Osteoblast (primary cell): ENCODE measurements at regions not wholly inside any gene's neighbourhood (a gene's known extent, or its start where the extent isn't known, plus 50 kb on each side); places are given as distances from the start of the nearest gene placed in this dataset.

Experiments
- DNase-seq: peaks from one replicate; pipeline ENCODE4 v3.0.0; 2011; ENCODE audit warnings: low spot score, mixed read lengths; ENCODE audit not compliant: insufficient read length; ENCODE audit errors: missing footprints
- H2AFZ ChIP-seq: 2 replicates; pipeline ENCODE4 v1.6.0; 2011; ENCODE audit warnings: mild to moderate bottlenecking, low read length
- H3K27ac ChIP-seq: 2 replicates; pipeline ENCODE4 v1.5.1; 2011; ENCODE audit warnings: mild to moderate bottlenecking, low read depth, low read length, moderate library complexity
- H3K27me3 ChIP-seq: 2 replicates; pipeline ENCODE4 v1.6.0; 2012; ENCODE audit warnings: mild to moderate bottlenecking, control low read depth, inconsistent platforms, low read length, moderate library complexity; ENCODE audit not compliant: insufficient read depth
- H3K36me3 ChIP-seq: 2 replicates; pipeline ENCODE4 v1.5.1; 2011; ENCODE audit warnings: mild to moderate bottlenecking, low read length, control low read depth, moderate library complexity; ENCODE audit not compliant: insufficient read depth
- H3K4me1 ChIP-seq: 2 replicates; pipeline ENCODE4 v1.5.1; 2011; ENCODE audit warnings: mild to moderate bottlenecking, low read length, control low read depth, moderate library complexity; ENCODE audit not compliant: insufficient read depth
- H3K4me2 ChIP-seq: 2 replicates; pipeline ENCODE4 v1.6.0; 2011; ENCODE audit warnings: mild to moderate bottlenecking, low read length; ENCODE audit not compliant: insufficient read depth
- H3K4me3 ChIP-seq: fragments of 200-600 bp; sonication (generic); 3 replicates; pipeline ENCODE4 v1.5.1; 2012; ENCODE audit warnings: mild to moderate bottlenecking, low read length, inconsistent platforms; ENCODE audit not compliant: insufficient read depth
- H3K79me2 ChIP-seq: 2 replicates; pipeline ENCODE4 v1.6.0; 2012; ENCODE audit warnings: mild to moderate bottlenecking, low read length, control low read depth, inconsistent platforms; ENCODE audit not compliant: insufficient read depth
- H3K9me3 ChIP-seq: 2 replicates; pipeline ENCODE4 v1.5.1; 2011; ENCODE audit warnings: low read depth, low read length, control low read depth
- H4K20me1 ChIP-seq: 2 replicates; pipeline ENCODE4 v1.6.0; 2012; ENCODE audit warnings: mild to moderate bottlenecking, low read length, control low read depth; ENCODE audit not compliant: insufficient read depth
- TF ChIP-seq, protein P1 (sequence below): IDR thresholded peaks from 2 replicates; pipeline ENCODE4 v1.5.1; 2011; ENCODE audit warnings: mild to moderate bottlenecking, low read depth, low read length, moderate library complexity; ENCODE audit errors: extremely low read depth

DNA sequence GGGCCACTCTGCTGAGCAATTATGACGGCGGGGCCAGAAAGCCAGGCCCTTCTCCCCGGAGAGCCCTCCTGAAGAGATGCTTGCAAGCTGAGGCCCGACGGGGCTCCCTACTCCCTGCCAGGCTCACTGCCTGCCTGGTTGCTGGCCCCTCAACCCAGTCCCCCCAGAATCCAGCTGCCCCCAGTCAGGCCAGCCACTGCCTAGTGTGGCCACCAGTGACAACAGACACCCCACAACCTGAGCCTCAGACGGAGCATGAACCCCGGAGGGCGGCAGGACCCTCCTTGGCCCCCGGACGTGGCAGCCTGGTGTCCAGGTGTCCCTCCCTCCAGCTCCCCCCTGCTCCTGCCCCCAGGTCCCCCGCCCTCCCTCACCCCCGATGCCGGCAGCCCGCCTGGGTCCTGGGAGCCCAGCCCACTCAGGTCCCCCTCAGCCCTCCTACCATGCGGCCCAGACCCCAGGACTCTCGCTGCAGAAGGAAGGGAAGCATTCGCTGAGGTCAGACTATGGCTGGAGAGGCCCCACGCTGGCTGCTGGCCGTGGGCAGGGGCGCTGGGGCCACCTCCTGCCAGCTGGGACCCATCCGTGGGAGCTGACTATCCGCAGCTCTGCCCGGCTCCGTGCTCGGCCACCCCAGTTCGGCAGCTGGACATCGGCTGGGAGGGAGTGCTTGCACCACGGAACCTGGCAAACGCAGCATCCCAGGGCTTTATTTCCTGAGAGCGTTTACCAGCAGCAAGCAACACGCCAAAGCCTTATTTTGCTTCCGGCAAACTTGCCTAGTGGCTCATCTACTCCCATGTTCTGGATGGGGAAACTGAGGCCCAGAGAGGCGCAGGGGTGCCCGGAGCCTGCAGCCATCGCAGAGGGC is 89.8 kb downstream of the UNCX start:
- Histone ChIP-seq H3K79me2 (no peaks in the 10 kb centered on the region), H2AFZ (no peak overlapping the region), H4K20me1 (no peaks in the 10 kb centered on the region), H3K4me1 (no peaks in the 10 kb centered on the region), H3K9me3 (no peaks in the 10 kb centered on the region), H3K4me2 (no peak overlapping the region), H3K27me3 (peaks cover 30% of the 10 kb centered on the region), H3K4me3 (no peak overlapping the region), H3K27ac (no peak overlapping the region), H3K36me3 (no peaks in the 10 kb centered on the region)
- DNase-seq, result peak; percentile 82
- TF ChIP-seq, protein P1, sequence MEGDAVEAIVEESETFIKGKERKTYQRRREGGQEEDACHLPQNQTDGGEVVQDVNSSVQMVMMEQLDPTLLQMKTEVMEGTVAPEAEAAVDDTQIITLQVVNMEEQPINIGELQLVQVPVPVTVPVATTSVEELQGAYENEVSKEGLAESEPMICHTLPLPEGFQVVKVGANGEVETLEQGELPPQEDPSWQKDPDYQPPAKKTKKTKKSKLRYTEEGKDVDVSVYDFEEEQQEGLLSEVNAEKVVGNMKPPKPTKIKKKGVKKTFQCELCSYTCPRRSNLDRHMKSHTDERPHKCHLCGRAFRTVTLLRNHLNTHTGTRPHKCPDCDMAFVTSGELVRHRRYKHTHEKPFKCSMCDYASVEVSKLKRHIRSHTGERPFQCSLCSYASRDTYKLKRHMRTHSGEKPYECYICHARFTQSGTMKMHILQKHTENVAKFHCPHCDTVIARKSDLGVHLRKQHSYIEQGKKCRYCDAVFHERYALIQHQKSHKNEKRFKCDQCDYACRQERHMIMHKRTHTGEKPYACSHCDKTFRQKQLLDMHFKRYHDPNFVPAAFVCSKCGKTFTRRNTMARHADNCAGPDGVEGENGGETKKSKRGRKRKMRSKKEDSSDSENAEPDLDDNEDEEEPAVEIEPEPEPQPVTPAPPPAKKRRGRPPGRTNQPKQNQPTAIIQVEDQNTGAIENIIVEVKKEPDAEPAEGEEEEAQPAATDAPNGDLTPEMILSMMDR, result no peak

DNA sequence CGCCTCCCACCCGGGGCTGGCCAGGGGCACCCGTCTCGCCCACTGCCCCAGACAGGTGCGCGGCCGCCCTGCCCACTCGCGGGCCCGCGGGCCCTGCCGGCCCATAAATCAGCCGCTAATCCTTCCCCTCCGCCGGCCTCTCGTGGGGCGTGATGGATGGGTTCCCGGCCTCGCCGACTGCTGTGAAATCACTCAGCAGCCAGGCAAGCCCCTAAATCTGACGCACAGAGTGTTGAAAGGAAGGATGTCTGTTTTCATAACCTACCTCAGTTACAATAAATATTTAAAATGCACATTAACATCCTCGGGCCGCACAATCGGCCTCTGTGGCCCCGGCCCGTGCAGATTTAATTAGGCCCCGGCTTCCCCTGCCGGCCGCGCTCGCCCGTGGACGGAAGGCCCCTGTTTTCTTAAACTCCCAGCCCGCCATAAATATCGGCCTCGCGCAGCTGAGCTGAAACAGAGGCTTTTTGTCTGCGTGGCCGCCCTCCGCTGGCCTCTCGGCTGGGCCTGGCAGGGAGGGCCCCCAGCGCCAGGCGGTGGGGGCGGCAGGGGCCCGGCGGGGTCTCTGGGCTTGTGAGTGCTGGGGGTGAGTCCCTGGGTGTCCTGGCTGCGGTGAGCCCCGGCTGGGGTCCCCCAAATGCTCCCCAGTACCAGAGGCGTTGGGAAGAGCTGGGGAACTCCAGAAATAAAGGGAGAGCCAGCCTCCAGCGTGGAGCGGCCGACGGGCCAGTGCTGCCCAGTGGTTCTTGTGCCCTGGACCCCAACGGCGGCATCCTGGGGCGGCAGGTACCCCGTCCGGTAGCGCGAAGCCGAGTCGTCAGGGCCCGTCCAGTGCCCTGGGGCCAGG is 90.7 kb downstream of the UNCX start:
- Histone ChIP-seq H3K27ac (no peak overlapping the region), H3K79me2 (no peaks in the 10 kb centered on the region), H2AFZ (no peak overlapping the region), H3K9me3 (no peaks in the 10 kb centered on the region), H4K20me1 (no peaks in the 10 kb centered on the region), H3K4me1 (no peaks in the 10 kb centered on the region), H3K36me3 (no peaks in the 10 kb centered on the region), H3K4me3 (no peak overlapping the region), H3K27me3 (peaks cover 30% of the 10 kb centered on the region), H3K4me2 (no peak overlapping the region)
- TF ChIP-seq, protein P1, result no peak
- peak; percentile 85 for DNase-seq

DNA sequence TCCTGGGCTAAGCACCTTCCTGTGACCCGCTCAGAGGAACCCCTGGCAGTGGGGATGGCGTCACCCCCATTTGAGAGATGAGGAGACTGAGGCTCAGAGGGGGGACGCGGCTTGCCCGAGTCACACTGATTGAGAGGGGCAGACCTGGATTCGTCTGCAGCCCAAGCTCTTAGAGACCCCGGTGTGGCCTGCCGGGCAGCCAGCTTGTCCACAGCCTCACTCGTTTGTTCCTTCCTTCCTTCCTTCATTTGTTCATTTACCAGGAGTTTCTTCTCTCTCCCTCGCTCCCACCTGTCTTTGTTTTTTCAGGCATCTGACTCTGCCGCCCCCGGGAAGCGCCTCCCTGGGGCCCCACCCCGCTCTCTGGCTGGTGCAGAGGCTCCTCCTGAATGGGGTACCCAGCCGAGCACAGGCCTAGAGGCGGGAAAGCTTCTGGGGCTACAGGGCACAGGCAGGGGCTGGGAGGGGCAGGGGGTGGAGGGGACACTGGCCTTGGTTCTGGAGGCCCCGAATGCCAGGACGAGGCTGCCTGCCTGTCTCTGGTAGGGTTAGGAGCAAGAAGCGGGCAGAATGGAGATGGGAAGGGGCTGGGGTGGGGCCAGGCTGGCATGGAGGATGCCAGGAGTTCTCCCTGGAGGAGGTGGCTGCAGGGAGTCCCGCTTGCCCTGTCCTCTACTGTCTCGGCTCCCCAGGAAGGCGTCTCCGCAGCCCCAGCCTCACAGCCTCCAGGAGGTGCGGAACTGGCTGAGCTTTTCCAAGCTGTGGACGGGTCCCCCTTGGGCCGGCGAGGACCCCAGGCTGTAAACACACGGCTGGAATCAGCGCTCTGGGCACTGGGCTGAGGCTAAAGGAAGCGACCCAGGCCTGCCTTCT is 91.6 kb downstream of the UNCX start:
- TF ChIP-seq, protein P1, result no peak
- no peak overlapping the region for H3K27ac ChIP-seq
- H2AFZ ChIP-seq, result no peak overlapping the region
- DNase-seq, result peak; percentile 31
- H3K4me2 ChIP-seq, result no peak overlapping the region
- no peaks in the 10 kb centered on the region for H4K20me1 ChIP-seq
- H3K9me3 ChIP-seq, result no peaks in the 10 kb centered on the region
- no peaks in the 10 kb centered on the region for H3K36me3 ChIP-seq
- H3K79me2 ChIP-seq, result no peaks in the 10 kb centered on the region
- H3K4me3 ChIP-seq, result no peak overlapping the region
- H3K27me3 ChIP-seq, result peaks cover 30% of the 10 kb centered on the region
- H3K4me1 ChIP-seq, result no peaks in the 10 kb centered on the region
